NCI-H128 (cell line): ENCODE measurements at regions not wholly inside any gene's neighbourhood (a gene's known extent, or its start where the extent isn't known, plus 50 kb on each side); places are given as distances from the start of the nearest gene placed in this dataset.
A peak's percentile ranks its signal among the peaks of the same experiment; 100 is the strongest.

ENCODE experiments used
- DNase-seq: peaks from one replicate; lab custom pipeline; 2025; ENCODE audit not compliant: unreplicated experiment; lab: John Stamatoyannopoulos, UW

- no peak for DNase-seq
Measured at GRCh38 chr4:152269448-152270191, 266.3 kb downstream of the FBXW7 start.

GRCh38 chr4:152267811-152268210, 268.1 kb downstream of the FBXW7 start:
- no peak for DNase-seq

- no peak for DNase-seq
Measured at GRCh38 chr4:152266831-152267480, 268.9 kb downstream of the FBXW7 start.

GRCh38 chr4:152265149-152265621, 270.7 kb downstream of the FBXW7 start:
- no peak for DNase-seq

- DNase-seq: no peak
Measured at GRCh38 chr4:152264106-152264505, 271.8 kb downstream of the FBXW7 start.

- DNase-seq: no peak
Measured at GRCh38 chr4:152259866-152260265, 276.0 kb downstream of the FBXW7 start.

GRCh38 chr4:152258804-152259708, 276.8 kb downstream of the FBXW7 start:
- DNase-seq: no peak

GRCh38 chr4:152258391-152258790, 277.5 kb downstream of the FBXW7 start:
- no peak for DNase-seq

GRCh38 chr4:152257601-152258066, 278.3 kb downstream of the FBXW7 start:
- no peak for DNase-seq

GRCh38 chr4:152256996-152257395, 278.9 kb downstream of the FBXW7 start:
- no peak for DNase-seq

- peak; percentile 2 for DNase-seq
Measured at GRCh38 chr4:152255437-152255836, 280.5 kb downstream of the FBXW7 start.

GRCh38 chr4:152248347-152248746, 287.5 kb downstream of the FBXW7 start:
- no peak for DNase-seq

- DNase-seq: no peak
Measured at GRCh38 chr4:152247271-152247975, 288.5 kb downstream of the FBXW7 start.

- DNase-seq: no peak
Measured at GRCh38 chr4:152246659-152247058, 289.2 kb downstream of the FBXW7 start.

GRCh38 chr4:152245680-152246079, 290.2 kb downstream of the FBXW7 start:
- no peak for DNase-seq

GRCh38 chr4:152244659-152245058, 291.2 kb downstream of the FBXW7 start:
- DNase-seq: no peak

GRCh38 chr4:152243896-152244595, 291.8 kb downstream of the FBXW7 start:
- DNase-seq: no peak

- no peak for DNase-seq
Measured at GRCh38 chr4:152243206-152243605, 292.7 kb downstream of the FBXW7 start.

- no peak for DNase-seq
Measured at GRCh38 chr4:152240232-152240631, 295.7 kb downstream of the FBXW7 start.

- DNase-seq: no peak
Measured at GRCh38 chr4:152239216-152239615, 296.7 kb downstream of the FBXW7 start.
